A549 (cell line): ENCODE measurements at regions not wholly inside any gene's neighbourhood (a gene's known extent, or its start where the extent isn't known, plus 50 kb on each side); places are given as distances from the start of the nearest gene placed in this dataset.

Experiments
- ATAC-seq, 2 experiments: fragments of 200-7000 bp in 1 of 2; fragments of >200 bp in 1 of 2; cut with Nextera tagmentation in 1 of 2; cut with Tn5 transposase in 1 of 2; 3 replicates each; pipeline versions ENCODE4 v1.8.0 to v1.9.1; 2018 to 2020; ENCODE audit warnings: mild to moderate bottlenecking in 1 of 2, moderate library complexity in 1 of 2
- CTCF ChIA-PET: fragments of 300-600 bp; sonication (Branson Sonifier 250); formaldehyde crosslinking; extraction: SDS; loops from one replicate; lab custom pipeline; 2021; ENCODE audit warnings: antibody characterized with exemption, inconsistent platforms; lab: Yijun Ruan, JAX
- POLR2A ChIA-PET: fragments of 350-600 bp; formaldehyde crosslinking; extraction: SDS; loops from one replicate; lab custom pipeline; 2021; ENCODE audit warnings: antibody characterized with exemption, inconsistent platforms; lab: Yijun Ruan, JAX
- DNase-seq, 2 experiments: peaks; one replicate each; pipeline versions ENCODE4 v3.0.0 to v3.0.0-alpha.2; 2011 to 2016; ENCODE audit warnings: low read depth in 1 of 2, low spot score in 1 of 2
- FAIRE-seq: peaks from 2 replicates; lab custom pipeline; 2011; peaks lifted over from hg19 to GRCh38; lab: Jason Lieb, UNC
- H3K27ac ChIP-seq, 2 experiments: fragments of >200 bp; sonication (Bioruptor Twin); formaldehyde crosslinking; 3 replicates each; pipeline ENCODE4 v1.5.1; 2016 to 2017
- H3K4me1 ChIP-seq: fragments of >200 bp; sonication (Bioruptor Twin); formaldehyde crosslinking; 3 replicates; pipeline ENCODE4 v1.6.1; 2016
- H3K4me2 ChIP-seq: fragments of >200 bp; sonication (Bioruptor Twin); formaldehyde crosslinking; 3 replicates; pipeline ENCODE4 v1.6.1; 2016
- H3K4me3 ChIP-seq: fragments of >200 bp; sonication (Bioruptor Twin); formaldehyde crosslinking; 3 replicates; pipeline ENCODE4 v1.5.1; 2016
- H3K9me3 ChIP-seq: fragments of >200 bp; sonication (Bioruptor Twin); formaldehyde crosslinking; 3 replicates; pipeline ENCODE4 v1.6.1; 2016
- BCL3 ChIP-seq: fragments of >200 bp; sonication (Bioruptor Twin); formaldehyde crosslinking; IDR thresholded peaks from 3 replicates; pipeline ENCODE4 v1.6.1; 2016
- BHLHE40 ChIP-seq: IDR thresholded peaks from 2 replicates; pipeline ENCODE4 v1.6.1; 2012; ENCODE audit warnings: low read depth, low read length, inconsistent platforms
- CBX8 ChIP-seq: fragments of 200-600 bp; sonication (generic); IDR thresholded peaks from 2 replicates; pipeline ENCODE4 v1.6.1; 2016
- CEBPB ChIP-seq, 2 experiments: fragments of >200 bp in 1 of 2; sonication (Bioruptor Twin) in 1 of 2; formaldehyde crosslinking in 1 of 2; IDR thresholded peaks; 2 replicates each; pipeline ENCODE4 v1.6.1; 2012 to 2016
- CHD2 ChIP-seq: fragments of 150-350 bp; IDR thresholded peaks from 2 replicates; pipeline ENCODE4 v1.6.1; 2014; ENCODE audit warnings: low read length; ENCODE audit not compliant: partially characterized antibody
- CHD4 ChIP-seq: fragments of 200-600 bp; sonication (generic); IDR thresholded peaks from 2 replicates; pipeline ENCODE4 v1.6.1; 2016; ENCODE audit warnings: antibody characterized with exemption, mild to moderate bottlenecking, borderline replicate concordance
- E2F6 ChIP-seq: IDR thresholded peaks from 2 replicates; pipeline ENCODE4 v1.6.1; 2012; ENCODE audit warnings: low read depth, borderline replicate concordance
- EHF ChIP-seq: fragments of 250-450 bp; sonication (Bioruptor Pico); IDR thresholded peaks from 2 replicates; pipeline ENCODE4 v1.5.0; 2020; ENCODE audit warnings: mild to moderate bottlenecking
- EHMT2 ChIP-seq: fragments of 200-600 bp; sonication (generic); IDR thresholded peaks from 2 replicates; pipeline ENCODE4 v1.6.1; 2016; ENCODE audit warnings: antibody characterized with exemption, low read depth, mild to moderate bottlenecking, moderate library complexity
- FOSB ChIP-seq: fragments of 250-450 bp; sonication (Bioruptor Pico); IDR thresholded peaks from 2 replicates; pipeline ENCODE4 v1.5.0; 2020; ENCODE audit warnings: mild to moderate bottlenecking, moderate library complexity
- FOSL2 ChIP-seq, 2 experiments: fragments of 450-650 bp in 1 of 2; fragments of >200 bp in 1 of 2; sonication (Bioruptor Twin) in 1 of 2; formaldehyde crosslinking; IDR thresholded peaks; 2 replicates each; pipeline versions ENCODE4 v1.5.0 to v1.6.1; 2016 to 2020; ENCODE audit warnings: mild to moderate bottlenecking in 1 of 2, moderate library complexity in 1 of 2
- GATA3 ChIP-seq: IDR thresholded peaks from 2 replicates; pipeline ENCODE4 v1.6.1; 2012; ENCODE audit warnings: borderline replicate concordance
- HDAC2 ChIP-seq: fragments of 200-600 bp; sonication (generic); IDR thresholded peaks from 2 replicates; pipeline ENCODE4 v1.6.1; 2016
- HMGXB4 ChIP-seq: fragments of 250-450 bp; sonication (Bioruptor Pico); IDR thresholded peaks from 2 replicates; pipeline ENCODE4 v1.5.0; 2021; ENCODE audit warnings: mild to moderate bottlenecking, moderate library complexity, borderline replicate concordance
- HOXB13 ChIP-seq: fragments of 250-450 bp; sonication (Bioruptor Pico); IDR thresholded peaks from 2 replicates; pipeline ENCODE4 v1.5.0; 2020; ENCODE audit warnings: low read depth, mild to moderate bottlenecking, moderate library complexity
- JUN ChIP-seq, 2 experiments: fragments of >200 bp; sonication (Bioruptor Twin); formaldehyde crosslinking; IDR thresholded peaks; 2 replicates in 1 of 2; 3 replicates in 1 of 2; pipeline ENCODE4 v1.6.1; 2016 to 2017
- JUNB ChIP-seq: fragments of >200 bp; sonication (Bioruptor Twin); formaldehyde crosslinking; IDR thresholded peaks from 2 replicates; pipeline ENCODE4 v1.6.1; 2016
- KDM1A ChIP-seq: fragments of 200-600 bp; sonication (generic); IDR thresholded peaks from 2 replicates; pipeline ENCODE4 v1.6.1; 2016; ENCODE audit warnings: low read depth, mild to moderate bottlenecking
- MAFK ChIP-seq: fragments of 450-650 bp; IDR thresholded peaks from 2 replicates; pipeline ENCODE4 v1.6.1; 2014; ENCODE audit not compliant: partially characterized antibody
- NFE2L2 ChIP-seq: fragments of 150-350 bp; conservative IDR thresholded peaks from 2 replicates; pipeline ENCODE4 v1.6.1; 2014; ENCODE audit warnings: low read length
- PHF8 ChIP-seq: fragments of 200-600 bp; sonication (generic); IDR thresholded peaks from 2 replicates; pipeline ENCODE4 v1.6.1; 2016; ENCODE audit warnings: low read depth, mild to moderate bottlenecking, antibody characterized with exemption, moderate library complexity, borderline replicate concordance
- POLR2AphosphoS2 ChIP-seq: conservative IDR thresholded peaks from 2 replicates; pipeline ENCODE4 v1.6.1; 2012; ENCODE audit warnings: low read length, improper control_type of control experiment, inconsistent platforms
- RFX5 ChIP-seq: fragments of 450-650 bp; IDR thresholded peaks from 2 replicates; pipeline ENCODE4 v1.7.1; 2014; ENCODE audit warnings: antibody characterized with exemption, mild to moderate bottlenecking, moderate library complexity
- RNF2 ChIP-seq: fragments of 200-600 bp; sonication (generic); IDR thresholded peaks from 2 replicates; pipeline ENCODE4 v1.6.1; 2016; ENCODE audit warnings: low read depth, mild to moderate bottlenecking, antibody characterized with exemption, moderate library complexity, borderline replicate concordance
- SMC3 ChIP-seq: fragments of >200 bp; sonication (Bioruptor Twin); formaldehyde crosslinking; IDR thresholded peaks from 3 replicates; pipeline ENCODE4 v1.6.1; 2018; ENCODE audit warnings: inconsistent platforms
- SREBF2 ChIP-seq: fragments of 450-650 bp; IDR thresholded peaks from 2 replicates; pipeline ENCODE4 v1.6.1; 2014; ENCODE audit warnings: mild to moderate bottlenecking, moderate library complexity
- ZSCAN20 ChIP-seq: fragments of 250-450 bp; sonication (Bioruptor Pico); IDR thresholded peaks from 2 replicates; pipeline ENCODE4 v1.8.0; 2022; ENCODE audit warnings: mild to moderate bottlenecking, moderate library complexity
- WGBS: methylation state at CpG from one replicate; pipeline ENCODE4 v1.1.6; 2017; ENCODE audit errors: missing lambda C conversion rate; 5-methylcytosine and 5-hydroxymethylcytosine counted together
- TF ChIP-seq, protein P1 (sequence below): IDR thresholded peaks from 2 replicates; pipeline ENCODE4 v1.6.1; 2012
- TF ChIP-seq, protein P2 (sequence below): fragments of 450-650 bp; IDR thresholded peaks from 2 replicates; pipeline ENCODE4 v1.6.1; 2014; ENCODE audit warnings: antibody characterized with exemption

- no peak overlapping the region for H3K4me2 ChIP-seq
- TF ChIP-seq EHMT2 (no peak), KDM1A (no peak), BCL3 (no peak), JUNB (no peak), BHLHE40 (no peak), CHD4 (no peak), SREBF2 (no peak), ZSCAN20 (CRISPR knock-in tag) (no peak), POLR2AphosphoS2 (no peak), HDAC2 (no peak), E2F6 (no peak), PHF8 (no peak), SMC3 (no peak), CHD2 (no peak), HOXB13 (no peak), CBX8 (no peak)
- TF ChIP-seq, protein P1, sequence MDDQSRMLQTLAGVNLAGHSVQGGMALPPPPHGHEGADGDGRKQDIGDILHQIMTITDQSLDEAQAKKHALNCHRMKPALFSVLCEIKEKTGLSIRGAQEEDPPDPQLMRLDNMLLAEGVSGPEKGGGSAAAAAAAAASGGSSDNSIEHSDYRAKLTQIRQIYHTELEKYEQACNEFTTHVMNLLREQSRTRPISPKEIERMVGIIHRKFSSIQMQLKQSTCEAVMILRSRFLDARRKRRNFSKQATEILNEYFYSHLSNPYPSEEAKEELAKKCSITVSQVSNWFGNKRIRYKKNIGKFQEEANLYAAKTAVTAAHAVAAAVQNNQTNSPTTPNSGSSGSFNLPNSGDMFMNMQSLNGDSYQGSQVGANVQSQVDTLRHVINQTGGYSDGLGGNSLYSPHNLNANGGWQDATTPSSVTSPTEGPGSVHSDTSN = no peak
- CTCF ChIA-PET = no interaction called here
- ATAC-seq = no peak
- H3K4me1 ChIP-seq = no peaks in the 10 kb centered on the region
- no peak for DNase-seq
- H3K9me3 ChIP-seq = no peaks in the 10 kb centered on the region
- H3K4me3 ChIP-seq = no peak overlapping the region
- no peak for FAIRE-seq
- no peak overlapping the region for H3K27ac ChIP-seq
- 86% methylated on average over 3 of the region's 3 CpGs for WGBS
- POLR2A ChIA-PET = no interaction called here
These were observed 559.5 kb downstream of the UTRN start for GRCh38 chr6:144844596-144844995.

- Histone ChIP-seq H3K4me3 (no peak overlapping the region), H3K9me3 (no peaks in the 10 kb centered on the region), H3K4me1 (no peaks in the 10 kb centered on the region), H3K4me2 (no peak overlapping the region), H3K27ac (no peak overlapping the region)
- ATAC-seq (no peak), FAIRE-seq (no peak), DNase-seq (no peak)
- TF ChIP-seq CEBPB (IDR thresholded peaks at IDR 0.05) = no peak
- TF ChIP-seq RNF2 = no peak
- no peak for TF ChIP-seq CHD4
- no peak for TF ChIP-seq SREBF2
- TF ChIP-seq NFE2L2 = no peak
- TF ChIP-seq JUNB = no peak
- TF ChIP-seq, protein P2, sequence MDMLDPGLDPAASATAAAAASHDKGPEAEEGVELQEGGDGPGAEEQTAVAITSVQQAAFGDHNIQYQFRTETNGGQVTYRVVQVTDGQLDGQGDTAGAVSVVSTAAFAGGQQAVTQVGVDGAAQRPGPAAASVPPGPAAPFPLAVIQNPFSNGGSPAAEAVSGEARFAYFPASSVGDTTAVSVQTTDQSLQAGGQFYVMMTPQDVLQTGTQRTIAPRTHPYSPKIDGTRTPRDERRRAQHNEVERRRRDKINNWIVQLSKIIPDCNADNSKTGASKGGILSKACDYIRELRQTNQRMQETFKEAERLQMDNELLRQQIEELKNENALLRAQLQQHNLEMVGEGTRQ = no peak
- TF ChIP-seq HMGXB4 (CRISPR knock-in tag) = no peak
- no peak for TF ChIP-seq FOSL2 (IDR thresholded peaks at IDR 0.05)
- no peak for TF ChIP-seq FOSL2 (CRISPR knock-in tag; IDR thresholded peaks at IDR 0.05)
- no peak for TF ChIP-seq EHF
- TF ChIP-seq MAFK = no peak
- no peak for TF ChIP-seq CBX8
- no peak for TF ChIP-seq GATA3
- no peak for TF ChIP-seq JUN (IDR thresholded peaks at IDR 0.05)
- TF ChIP-seq HDAC2 = no peak
- no peak for TF ChIP-seq RFX5
- TF ChIP-seq FOSB (CRISPR knock-in tag) = no peak
- no peak for TF ChIP-seq BCL3
- CTCF ChIA-PET = no interaction called here
- POLR2A ChIA-PET = no interaction called here
These were observed 560.1 kb downstream of the UTRN start for GRCh38 chr6:144845186-144845585.
